GM23248 (cell line): ENCODE measurements at regions not wholly inside any gene's neighbourhood (a gene's known extent, or its start where the extent isn't known, plus 50 kb on each side); places are given as distances from the start of the nearest gene placed in this dataset.

Source experiments
- DNase-seq: peaks from one replicate; pipeline ENCODE4 v3.0.0-alpha.2; 2015
- H2AFZ ChIP-seq: fragments of 200-600 bp; sonication (generic); 2 replicates; pipeline ENCODE4 v1.6.1; 2016; ENCODE audit warnings: antibody characterized with exemption
- H3F3A ChIP-seq: fragments of 200-600 bp; sonication (generic); 2 replicates; pipeline ENCODE4 v1.6.1; 2016; ENCODE audit warnings: mild to moderate bottlenecking, antibody characterized with exemption, mixed run types; ENCODE audit not compliant: insufficient read depth
- H3K27ac ChIP-seq: fragments of 200-600 bp; sonication (generic); 2 replicates; pipeline ENCODE4 v1.5.1; 2016; ENCODE audit warnings: mild to moderate bottlenecking
- H3K27me3 ChIP-seq: fragments of 200-600 bp; sonication (generic); replicated peaks from 2 replicates; pipeline ENCODE4 v1.6.1; 2016; ENCODE audit warnings: mild to moderate bottlenecking; ENCODE audit not compliant: insufficient read depth
- H3K36me3 ChIP-seq: fragments of 200-600 bp; sonication (generic); 2 replicates; pipeline ENCODE4 v1.6.1; 2016; ENCODE audit warnings: low read depth, mild to moderate bottlenecking
- H3K4me1 ChIP-seq: fragments of 200-600 bp; sonication (generic); 2 replicates; pipeline ENCODE4 v1.6.1; 2016; ENCODE audit warnings: mild to moderate bottlenecking; ENCODE audit not compliant: insufficient read depth
- H3K4me2 ChIP-seq: fragments of 200-600 bp; sonication (generic); one replicate; pipeline ENCODE4 v1.6.1; 2016; ENCODE audit warnings: mild to moderate bottlenecking; ENCODE audit not compliant: unreplicated experiment
- H3K4me3 ChIP-seq: fragments of 200-600 bp; sonication (generic); 2 replicates; pipeline ENCODE4 v1.5.1; 2016; ENCODE audit warnings: mild to moderate bottlenecking
- H3K79me2 ChIP-seq: fragments of 200-600 bp; sonication (generic); 2 replicates; pipeline ENCODE4 v1.6.1; 2016; ENCODE audit warnings: mild to moderate bottlenecking; ENCODE audit not compliant: insufficient read depth
- H3K9ac ChIP-seq: fragments of 200-600 bp; sonication (generic); 2 replicates; pipeline ENCODE4 v1.6.1; 2016; ENCODE audit warnings: mild to moderate bottlenecking
- H3K9me2 ChIP-seq: fragments of 200-600 bp; sonication (generic); 2 replicates; pipeline ENCODE4 v1.6.1; 2016; ENCODE audit warnings: mixed run types, mild to moderate bottlenecking, moderate library complexity; ENCODE audit not compliant: insufficient read depth
- H3K9me3 ChIP-seq: fragments of 200-600 bp; sonication (generic); one replicate; pipeline ENCODE4 v1.6.1; 2017; ENCODE audit warnings: low read depth
- H4K20me1 ChIP-seq: fragments of 200-600 bp; sonication (generic); 2 replicates; pipeline ENCODE4 v1.6.0; 2016; ENCODE audit not compliant: insufficient read depth
- EZH2 ChIP-seq: fragments of 200-600 bp; sonication (generic); IDR thresholded peaks from 2 replicates; pipeline ENCODE4 v1.6.1; 2018; ENCODE audit warnings: antibody characterized with exemption, mild to moderate bottlenecking; ENCODE audit not compliant: insufficient read depth, poor library complexity, severe bottlenecking
- EZH2phosphoT487 ChIP-seq: fragments of 200-600 bp; sonication (generic); IDR thresholded peaks from 2 replicates; pipeline ENCODE4 v1.6.1; 2018; ENCODE audit warnings: antibody characterized with exemption, moderate library complexity, mild to moderate bottlenecking, low read depth; ENCODE audit not compliant: insufficient read depth
- WGBS, 2 experiments: methylation state at CpG; one replicate each; pipeline ENCODE4 v1.1.6; 2015 to 2017; ENCODE audit warnings: low lambda C conversion rate in 2 of 2, low coverage in 1 of 2; ENCODE audit errors: missing lambda C conversion rate in 2 of 2; 5-methylcytosine and 5-hydroxymethylcytosine counted together
- in situ Hi-C: fragments of 300-500 bp; cut with MboI; formaldehyde crosslinking; loops from 2 replicates; pipeline ENCODE4 v1.15.0; 2020

DNA sequence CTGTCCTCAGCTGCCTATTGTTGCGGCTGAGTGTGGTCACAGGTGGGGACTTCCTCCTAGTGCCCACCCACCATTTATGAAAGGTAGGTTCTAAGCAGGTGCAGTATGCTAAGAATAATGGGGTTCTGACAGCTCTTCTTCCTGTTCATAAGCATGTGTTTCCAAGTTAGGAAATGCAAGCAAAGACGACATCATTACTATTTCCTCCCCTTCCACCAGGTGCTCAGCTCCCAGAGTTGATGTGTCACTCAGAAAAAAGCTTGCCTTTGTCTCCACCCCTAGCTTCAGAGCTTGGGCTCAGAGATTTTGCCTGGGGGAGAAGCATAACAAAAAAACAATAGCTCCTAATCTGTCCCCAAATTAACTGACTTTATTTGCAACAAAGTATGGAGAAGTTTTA is 1076.7 kb downstream of the NR2F1-AS1 start:
- no peak for TF ChIP-seq EZH2
- TF ChIP-seq EZH2phosphoT487 = no peak
- H3K36me3 ChIP-seq = no peaks in the 10 kb centered on the region
- no peak overlapping the region for H3K4me2 ChIP-seq
- H3K4me1 ChIP-seq = peaks cover 5% of the 10 kb centered on the region; the same call in 1 of the 2 replicates
- DNase-seq = no peak
- no peaks in the 10 kb centered on the region for H3K27me3 ChIP-seq
- 0 out of 2 replicates have a peak, but pooled peaks cover under 1% of the 10 kb centered on the region for H3K9me2 ChIP-seq
- no peak overlapping the region for H3K4me3 ChIP-seq
- in situ Hi-C loops = no loop called here
- no peaks in the 10 kb centered on the region for H3F3A ChIP-seq
- WGBS, 2 experiments = 48 to 52% methylated on average over 2 of the region's 2 CpGs
- H2AFZ ChIP-seq = 0 out of 2 replicates have a peak overlapping the region, but pooled peaks have one; percentile 38
- no peak overlapping the region for H3K9ac ChIP-seq
- no peaks in the 10 kb centered on the region for H3K79me2 ChIP-seq
- H4K20me1 ChIP-seq = no peaks in the 10 kb centered on the region
- no peak overlapping the region for H3K27ac ChIP-seq
- H3K9me3 ChIP-seq = no peaks in the 10 kb centered on the region

DNA sequence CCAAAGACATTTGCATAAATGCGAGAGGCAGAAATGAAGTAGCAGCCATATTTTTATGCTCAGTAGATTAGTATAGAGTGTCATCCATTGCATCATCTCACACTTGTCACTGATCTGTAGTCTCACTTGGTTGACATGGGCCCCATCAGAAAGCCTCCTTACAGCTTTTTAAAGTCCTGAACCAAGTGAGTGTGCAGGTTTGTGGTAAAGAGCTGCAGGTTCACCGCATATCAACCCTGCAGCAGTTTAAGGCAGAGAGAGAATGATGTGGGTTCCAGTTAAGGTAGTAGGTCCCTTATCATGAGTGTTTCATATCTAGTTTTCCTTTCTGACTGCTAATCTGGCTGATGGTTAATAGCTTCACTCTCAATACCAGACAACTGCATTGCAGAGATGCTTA is 1080.3 kb downstream of the NR2F1-AS1 start:
- Histone ChIP-seq H3K27me3 (no peaks in the 10 kb centered on the region), H3K9me2 (0 out of 2 replicates have a peak, but pooled peaks cover 4% of the 10 kb centered on the region), H3F3A (no peaks in the 10 kb centered on the region), H3K36me3 (no peaks in the 10 kb centered on the region), H3K4me2 (no peak overlapping the region), H3K4me1 (peaks cover 5% of the 10 kb centered on the region; the same call in 1 of the 2 replicates), H3K4me3 (no peak overlapping the region), H4K20me1 (no peaks in the 10 kb centered on the region), H3K9ac (no peak overlapping the region), H2AFZ (0 out of 2 replicates have a peak overlapping the region, but pooled peaks have one; percentile 16), H3K9me3 (no peaks in the 10 kb centered on the region), H3K27ac (no peak overlapping the region), H3K79me2 (no peaks in the 10 kb centered on the region)
- 79 to 92% methylated on average over 2 of the region's 2 CpGs for WGBS, 2 experiments
- TF ChIP-seq EZH2phosphoT487 (no peak), EZH2 (no peak)
- in situ Hi-C loops = no loop called here
- DNase-seq = no peak

DNA sequence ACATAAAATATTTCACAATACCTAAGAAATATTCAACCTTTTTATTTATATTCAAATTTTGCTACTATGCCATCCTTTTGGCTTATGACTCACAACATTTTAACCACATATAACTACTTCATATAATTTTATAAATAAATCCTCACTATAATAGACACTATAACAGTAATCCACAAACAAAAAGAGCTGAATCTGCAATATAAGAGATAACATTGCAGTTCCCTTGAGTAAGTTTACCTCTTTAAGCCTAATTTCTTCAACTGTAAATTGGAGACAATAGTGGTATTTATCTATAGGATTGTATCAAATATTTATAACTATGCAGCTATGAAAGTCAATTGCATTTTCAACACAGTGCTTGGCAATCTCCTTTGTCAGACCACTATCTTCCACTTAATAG is 1084.5 kb downstream of the NR2F1-AS1 start:
- DNase-seq = no peak
- no peaks in the 10 kb centered on the region for H4K20me1 ChIP-seq
- no peak for TF ChIP-seq EZH2
- TF ChIP-seq EZH2phosphoT487 = no peak
- in situ Hi-C loops = no loop called here
- H3K4me3 ChIP-seq = no peak overlapping the region
- no peaks in the 10 kb centered on the region for H3K79me2 ChIP-seq
- H3K9me3 ChIP-seq = no peaks in the 10 kb centered on the region
- no peak overlapping the region for H3K9ac ChIP-seq
- H3F3A ChIP-seq = no peaks in the 10 kb centered on the region
- H3K4me2 ChIP-seq = no peak overlapping the region
- H3K27ac ChIP-seq = no peak overlapping the region
- 0 out of 2 replicates have a peak, but pooled peaks cover 4% of the 10 kb centered on the region for H3K9me2 ChIP-seq
- H3K36me3 ChIP-seq = no peaks in the 10 kb centered on the region
- H3K27me3 ChIP-seq = no peaks in the 10 kb centered on the region
- no peak overlapping the region for H2AFZ ChIP-seq
- peaks cover 3% of the 10 kb centered on the region; the same call in 1 of the 2 replicates for H3K4me1 ChIP-seq

DNA sequence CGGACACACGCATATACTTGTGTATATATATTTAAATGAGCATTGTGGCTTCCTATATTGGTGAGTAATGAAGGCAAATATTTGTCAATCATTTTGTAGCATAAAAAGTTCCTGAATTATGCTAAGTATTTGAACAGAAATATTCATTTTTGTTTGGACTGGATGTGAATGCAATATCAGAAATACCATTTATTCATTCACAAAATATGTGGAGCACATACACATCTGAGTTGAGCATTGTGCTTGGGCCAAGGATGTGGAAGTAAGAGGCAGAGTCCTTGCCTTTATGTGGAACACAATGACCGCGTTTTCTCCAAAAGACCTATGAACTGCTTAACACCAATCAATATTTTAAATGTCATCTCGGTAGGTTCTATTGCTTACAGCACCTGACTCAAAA is 1086.5 kb downstream of the NR2F1-AS1 start:
- Histone ChIP-seq H2AFZ (no peak overlapping the region; the same call in 1 of the 2 replicates), H3K27me3 (no peaks in the 10 kb centered on the region), H3K4me3 (no peak overlapping the region), H3K36me3 (no peaks in the 10 kb centered on the region), H3K9me2 (0 out of 2 replicates have a peak, but pooled peaks cover 4% of the 10 kb centered on the region), H3K4me2 (no peak overlapping the region), H3K9ac (no peak overlapping the region), H3K27ac (no peak overlapping the region), H3F3A (no peaks in the 10 kb centered on the region), H3K9me3 (no peaks in the 10 kb centered on the region), H4K20me1 (no peaks in the 10 kb centered on the region), H3K4me1 (peaks cover 3% of the 10 kb centered on the region; the same call in 1 of the 2 replicates), H3K79me2 (no peaks in the 10 kb centered on the region)
- 65 to 69% methylated on average over 5 of the region's 5 CpGs for WGBS, 2 experiments
- DNase-seq = no peak
- TF ChIP-seq EZH2phosphoT487 (no peak), EZH2 (no peak)
- in situ Hi-C loops = no loop called here

DNA sequence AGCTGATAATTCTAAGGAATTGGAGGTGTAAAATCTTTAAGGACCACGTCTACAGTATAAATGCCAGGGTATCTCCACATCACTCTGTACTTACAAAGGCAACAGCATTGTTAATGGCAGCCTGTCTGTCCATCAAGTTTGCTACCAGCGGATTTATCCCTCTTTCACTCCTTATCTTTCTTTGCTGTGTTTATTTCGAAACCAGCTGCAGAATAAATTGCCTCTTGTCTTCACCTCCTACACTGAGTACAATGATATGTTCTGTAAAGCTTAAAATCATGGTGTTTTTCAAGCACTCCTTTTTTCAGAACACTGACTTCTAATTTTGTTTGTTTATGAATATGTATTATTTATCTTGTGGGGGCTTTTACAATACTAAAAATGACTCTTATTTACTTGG is 1088.1 kb downstream of the NR2F1-AS1 start:
- Histone ChIP-seq H3K4me2 (no peak overlapping the region), H3K27me3 (no peaks in the 10 kb centered on the region), H3K36me3 (no peaks in the 10 kb centered on the region), H3K4me3 (no peak overlapping the region), H3F3A (no peaks in the 10 kb centered on the region), H3K9ac (no peak overlapping the region), H3K27ac (no peak overlapping the region), H3K9me3 (no peaks in the 10 kb centered on the region), H4K20me1 (no peaks in the 10 kb centered on the region), H3K79me2 (no peaks in the 10 kb centered on the region), H3K9me2 (no peaks in the 10 kb centered on the region), H3K4me1 (peaks cover 3% of the 10 kb centered on the region; the same call in 1 of the 2 replicates), H2AFZ (0 out of 2 replicates have a peak overlapping the region, but pooled peaks have one; percentile 31)
- in situ Hi-C loops = no loop called here
- no peak for DNase-seq
- no peak for TF ChIP-seq EZH2phosphoT487
- TF ChIP-seq EZH2 = no peak
- 55 to 56% methylated on average over 3 of the region's 3 CpGs for WGBS, 2 experiments
